ENCODE measurements at regions not wholly inside any gene's neighbourhood (a gene's known extent, or its start where the extent isn't known, plus 50 kb on each side); places are given as distances from the start of the nearest gene placed in this dataset.

DNA sequence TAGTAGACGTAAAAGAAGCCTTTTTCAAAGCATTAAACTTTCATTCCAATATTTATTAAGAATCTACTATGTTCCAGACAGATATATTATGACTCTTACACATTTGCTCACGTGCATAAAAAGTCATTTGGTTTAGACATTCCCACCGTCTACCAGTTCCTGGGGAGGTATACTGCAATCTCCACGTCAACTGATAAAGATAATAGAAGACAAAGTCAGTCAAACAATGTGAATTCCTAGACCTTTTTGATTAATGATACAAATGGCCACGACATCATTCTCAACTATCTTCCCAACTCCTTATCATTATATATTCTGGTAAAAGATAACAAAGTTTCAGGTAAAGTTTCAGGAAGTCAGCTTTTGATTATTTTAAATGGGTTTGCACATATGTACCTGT is 69.0 kb downstream of the SIPA1L2 start:
- no peak for ATAC-seq

DNA sequence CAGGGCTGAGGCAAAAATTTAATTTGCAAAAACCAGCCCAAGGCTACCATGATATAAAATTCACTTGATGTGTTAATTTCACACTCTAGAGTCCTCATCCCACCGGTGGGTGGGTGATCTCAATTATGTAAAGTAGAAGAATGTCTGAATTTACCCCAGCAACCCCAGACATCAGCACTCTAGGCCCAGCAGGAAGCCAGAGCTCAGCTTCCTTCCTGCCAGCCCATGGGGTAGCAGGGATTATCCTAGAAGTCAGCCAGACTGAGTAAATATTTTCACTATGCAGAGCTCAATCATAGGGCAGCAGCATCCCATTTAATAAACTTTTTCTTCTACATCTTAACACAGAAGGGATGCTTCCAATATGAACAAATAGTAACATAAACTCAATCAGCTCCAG is 71.0 kb downstream of the SIPA1L2 start:
- ATAC-seq (no peak), DNase-seq (no peak)
- TF ChIP-seq, protein P1, sequence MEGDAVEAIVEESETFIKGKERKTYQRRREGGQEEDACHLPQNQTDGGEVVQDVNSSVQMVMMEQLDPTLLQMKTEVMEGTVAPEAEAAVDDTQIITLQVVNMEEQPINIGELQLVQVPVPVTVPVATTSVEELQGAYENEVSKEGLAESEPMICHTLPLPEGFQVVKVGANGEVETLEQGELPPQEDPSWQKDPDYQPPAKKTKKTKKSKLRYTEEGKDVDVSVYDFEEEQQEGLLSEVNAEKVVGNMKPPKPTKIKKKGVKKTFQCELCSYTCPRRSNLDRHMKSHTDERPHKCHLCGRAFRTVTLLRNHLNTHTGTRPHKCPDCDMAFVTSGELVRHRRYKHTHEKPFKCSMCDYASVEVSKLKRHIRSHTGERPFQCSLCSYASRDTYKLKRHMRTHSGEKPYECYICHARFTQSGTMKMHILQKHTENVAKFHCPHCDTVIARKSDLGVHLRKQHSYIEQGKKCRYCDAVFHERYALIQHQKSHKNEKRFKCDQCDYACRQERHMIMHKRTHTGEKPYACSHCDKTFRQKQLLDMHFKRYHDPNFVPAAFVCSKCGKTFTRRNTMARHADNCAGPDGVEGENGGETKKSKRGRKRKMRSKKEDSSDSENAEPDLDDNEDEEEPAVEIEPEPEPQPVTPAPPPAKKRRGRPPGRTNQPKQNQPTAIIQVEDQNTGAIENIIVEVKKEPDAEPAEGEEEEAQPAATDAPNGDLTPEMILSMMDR (IDR thresholded peaks at IDR 0.05) = no peak
- WGBS, 2 donors = 6 to 25% methylated on average over 1 of the region's 1 CpG
- H3K4me3 ChIP-seq = no peak overlapping the region
- H3K27ac ChIP-seq = peak overlapping the region in 3 of 10 donors; percentile 4 to 52 (median 12)
- H3K36me3 ChIP-seq = peaks cover 0 to 6% (median 0%) of the 10 kb centered on the region in 9 donors
- H3K27me3 ChIP-seq = no peaks in the 10 kb centered on the region
- intact Hi-C loops (cut with DNase I) = loop anchor here in 3 of 10 donors (5.0 to 10.0 kb wide), 2 partner anchors 63 to 66 kb away; no protein-coding TSS in a partner anchor
- H3K9me3 ChIP-seq = no peaks in the 10 kb centered on the region
- H3K4me1 ChIP-seq = peaks cover 9 to 97% (median 80%) of the 10 kb centered on the region in 9 donors

More for the DNA sequence above, 69.0 kb downstream of the SIPA1L2 start:
- no peak for DNase-seq
- Histone ChIP-seq H3K9me3 (no peaks in the 10 kb centered on the region), H3K27ac (peak overlapping the region in 1 of 10 donors; percentile 46), H3K4me3 (no peak overlapping the region), H3K36me3 (peaks cover 0 to 6% (median 0%) of the 10 kb centered on the region in 9 donors), H3K27me3 (no peaks in the 10 kb centered on the region), H3K4me1 (peaks cover 11 to 92% (median 72%) of the 10 kb centered on the region in 9 donors)
- intact Hi-C loops (cut with DNase I) = loop anchor here in 1 of 10 donors (5.0 kb wide), 1 partner anchor 66 kb away; no protein-coding TSS in a partner anchor
- TF ChIP-seq, protein P1 (IDR thresholded peaks at IDR 0.05) = no peak
- WGBS, 2 donors = 85 to 89% methylated on average over 5 of the region's 5 CpGs

DNA sequence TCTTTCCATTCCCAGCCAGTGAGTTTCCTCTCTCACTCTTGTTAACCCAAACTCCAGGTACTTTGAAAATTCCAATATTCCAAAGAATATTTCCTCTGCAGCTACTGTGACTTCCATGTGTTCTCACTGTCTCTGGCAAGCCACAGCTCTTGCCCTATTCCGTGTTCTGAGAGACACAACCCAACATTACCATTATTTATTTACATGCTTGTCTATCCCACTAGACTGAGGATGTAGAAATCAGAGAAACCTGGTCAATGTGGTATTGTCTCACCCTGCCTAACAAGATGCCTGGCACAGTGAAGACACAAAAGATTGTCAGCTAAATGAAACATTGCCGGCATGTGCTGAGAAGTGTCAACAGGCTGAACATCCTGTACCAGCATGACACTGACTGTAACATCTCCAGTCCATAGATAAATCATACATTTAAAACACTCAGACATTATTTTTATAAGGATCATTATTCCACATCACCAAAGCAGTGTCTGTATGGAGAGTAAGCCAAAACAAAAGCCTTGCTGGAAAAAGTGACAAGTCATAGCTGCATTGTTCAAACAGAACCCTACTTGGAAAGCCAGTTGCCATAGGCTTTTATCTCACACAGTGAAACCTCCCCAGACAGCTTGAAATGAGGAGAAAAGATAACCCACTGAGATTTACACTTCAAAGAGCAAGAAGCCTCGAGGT is 72.3 kb downstream of the SIPA1L2 start:
- H3K36me3 ChIP-seq = peaks cover 0 to 6% (median 0%) of the 10 kb centered on the region in 9 donors
- H3K27ac ChIP-seq = peak overlapping the region in 5 of 10 donors; percentile 21 to 87 (median 57)
- TF ChIP-seq, protein P1 (IDR thresholded peaks at IDR 0.05) = no peak
- DNase-seq (no peak), ATAC-seq (no peak)
- intact Hi-C loops (cut with DNase I) = loop anchor here in 3 of 10 donors (5.0 to 10.0 kb wide), 2 partner anchors 65 to 67 kb away; no protein-coding TSS in a partner anchor
- H3K4me1 ChIP-seq = peaks cover 11 to 100% (median 87%) of the 10 kb centered on the region in 9 donors
- H3K4me3 ChIP-seq = no peak overlapping the region
- WGBS, 2 donors = 66 to 74% methylated on average over 3 of the region's 3 CpGs
- H3K27me3 ChIP-seq = no peaks in the 10 kb centered on the region
- no peaks in the 10 kb centered on the region for H3K9me3 ChIP-seq

DNA sequence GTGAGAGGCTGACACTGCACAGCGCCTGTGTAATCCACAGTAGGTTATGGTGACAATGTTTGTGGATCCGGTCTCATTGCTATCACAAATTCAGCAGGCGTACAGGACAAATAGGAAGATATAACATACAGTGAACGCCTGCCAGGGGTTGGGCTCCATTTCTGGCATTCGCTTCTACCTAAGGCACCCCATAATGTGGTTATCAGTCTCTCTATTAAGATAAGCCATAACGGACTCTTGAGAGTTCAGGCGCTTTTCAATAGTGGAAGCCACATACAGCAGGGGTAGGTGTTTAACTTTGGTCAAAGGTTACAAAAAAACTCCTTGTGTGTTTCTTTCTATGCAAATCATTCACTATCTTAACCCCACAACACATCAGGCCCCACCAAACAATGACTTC is 72.8 kb downstream of the SIPA1L2 start:
- Histone ChIP-seq H3K27ac (peak overlapping the region in 5 of 10 donors; percentile 21 to 87 (median 57)), H3K36me3 (peaks cover 0 to 6% (median 0%) of the 10 kb centered on the region in 9 donors), H3K4me3 (no peak overlapping the region), H3K4me1 (peaks cover 11 to 100% (median 87%) of the 10 kb centered on the region in 9 donors), H3K9me3 (no peaks in the 10 kb centered on the region), H3K27me3 (no peaks in the 10 kb centered on the region)
- intact Hi-C loops (cut with DNase I) = loop anchor here in 3 of 10 donors (5.0 to 10.0 kb wide), 2 partner anchors 65 to 68 kb away; no protein-coding TSS in a partner anchor
- TF ChIP-seq, protein P1 (IDR thresholded peaks at IDR 0.05) = no peak
- no peak for DNase-seq
- WGBS, 2 donors = 59 to 60% methylated on average over 7 of the region's 7 CpGs
- no peak for ATAC-seq
